ENCODE measurements at regions not wholly inside any gene's neighbourhood (a gene's known extent, or its start where the extent isn't known, plus 50 kb on each side); places are given as distances from the start of the nearest gene placed in this dataset.

GRCh38 chr2:146642066-146642465 lies 1202.8 kb upstream of the ACVR2A start:
- Histone ChIP-seq H3K4me1 (ENCODE audit: insufficient read depth, poor library complexity, severe bottlenecking) (no peaks in the 10 kb centered on the region), H3K36me3 (ENCODE audit: low read depth) (no peaks in the 10 kb centered on the region), H3K27ac (ENCODE audit: poor library complexity, severe bottlenecking) (no peak overlapping the region), H3K27me3 (ENCODE audit: insufficient read depth, poor library complexity, severe bottlenecking) (no peaks in the 10 kb centered on the region), H3K9me3 (ENCODE audit: severe bottlenecking) (no peaks in the 10 kb centered on the region), H3K4me3 (ENCODE audit: severe bottlenecking) (no peak overlapping the region)
- DNase-seq (ENCODE audit: low spot score) (peak; percentile 22), ATAC-seq (ENCODE audit: low read depth) (no peak)
- no peak for TF ChIP-seq CTCF (IDR thresholded peaks at IDR 0.05; ENCODE audit: poor library complexity, severe bottlenecking)

DNA sequence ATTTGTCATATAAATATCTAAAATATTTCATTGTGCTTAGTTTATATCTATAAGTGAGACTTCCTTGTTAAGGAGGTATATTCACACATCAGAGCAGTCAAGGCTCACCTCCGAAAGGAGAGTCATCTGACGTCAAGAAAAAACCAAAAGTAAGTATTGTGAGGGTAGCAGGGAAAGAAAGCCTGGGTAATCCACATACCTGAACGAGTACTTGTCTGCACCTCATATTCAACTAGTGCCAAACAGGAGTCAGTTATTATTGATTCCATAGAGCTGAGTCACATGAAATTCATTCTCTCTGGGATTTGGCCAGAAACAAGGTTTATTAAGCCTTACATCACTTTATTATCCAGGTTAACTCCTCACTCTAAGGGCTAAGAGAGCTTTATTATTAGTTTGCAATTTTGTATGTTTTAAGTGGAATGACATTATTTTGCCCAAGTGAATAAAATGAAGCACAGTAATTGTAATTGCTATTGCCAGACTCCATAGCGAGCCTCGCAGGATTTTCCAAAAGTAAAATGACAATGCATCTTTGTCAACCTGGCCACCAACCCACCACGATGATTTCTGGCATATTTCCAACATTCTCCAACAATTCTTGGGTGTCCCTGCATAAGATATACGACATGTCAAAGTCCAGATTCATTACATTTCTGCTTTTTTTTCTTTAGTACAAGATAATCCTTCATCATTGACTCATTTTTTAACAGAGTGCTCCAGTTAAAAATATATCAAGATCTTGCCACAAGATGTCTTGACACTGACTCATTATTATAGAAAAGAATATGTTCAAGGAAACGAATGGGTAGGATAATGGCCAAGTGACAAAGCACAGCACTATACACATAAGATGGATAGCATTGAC lies 1210.4 kb upstream of the ACVR2A start:
- DNase-seq (ENCODE audit: low spot score) = peak; percentile 34

GRCh38 chr2:146633159-146633558 lies 1211.7 kb upstream of the ACVR2A start:
- H3K4me3 ChIP-seq (ENCODE audit: severe bottlenecking) = no peak overlapping the region
- H3K27me3 ChIP-seq (ENCODE audit: insufficient read depth, poor library complexity, severe bottlenecking) = no peaks in the 10 kb centered on the region
- H3K27ac ChIP-seq (ENCODE audit: poor library complexity, severe bottlenecking) = peak overlapping the region; percentile 91
- H3K4me1 ChIP-seq (ENCODE audit: insufficient read depth, poor library complexity, severe bottlenecking) = peaks cover 23% of the 10 kb centered on the region
- ATAC-seq (ENCODE audit: low read depth) (no peak), DNase-seq (ENCODE audit: low spot score) (no peak)
- H3K36me3 ChIP-seq (ENCODE audit: low read depth) = no peaks in the 10 kb centered on the region
- no peaks in the 10 kb centered on the region for H3K9me3 ChIP-seq (ENCODE audit: severe bottlenecking)
- no peak for TF ChIP-seq CTCF (IDR thresholded peaks at IDR 0.05; ENCODE audit: poor library complexity, severe bottlenecking)

More for the DNA sequence above, 1210.4 kb upstream of the ACVR2A start:
- peak; percentile 96 for ATAC-seq (ENCODE audit: low read depth)
- no peaks in the 10 kb centered on the region for H3K36me3 ChIP-seq (ENCODE audit: low read depth)
- no peaks in the 10 kb centered on the region for H3K27me3 ChIP-seq (ENCODE audit: insufficient read depth, poor library complexity, severe bottlenecking)
- no peaks in the 10 kb centered on the region for H3K9me3 ChIP-seq (ENCODE audit: severe bottlenecking)
- H3K4me3 ChIP-seq (ENCODE audit: severe bottlenecking) = no peak overlapping the region
- H3K27ac ChIP-seq (ENCODE audit: poor library complexity, severe bottlenecking) = peak overlapping the region; percentile 91
- no peak for TF ChIP-seq CTCF (IDR thresholded peaks at IDR 0.05; ENCODE audit: poor library complexity, severe bottlenecking)
- H3K4me1 ChIP-seq (ENCODE audit: insufficient read depth, poor library complexity, severe bottlenecking) = peaks cover 23% of the 10 kb centered on the region

- Histone ChIP-seq H3K36me3 (ENCODE audit: low read depth) (no peaks in the 10 kb centered on the region), H3K4me1 (ENCODE audit: insufficient read depth, poor library complexity, severe bottlenecking) (peaks cover 23% of the 10 kb centered on the region), H3K4me3 (ENCODE audit: severe bottlenecking) (no peak overlapping the region), H3K27ac (ENCODE audit: poor library complexity, severe bottlenecking) (peak overlapping the region; percentile 91), H3K9me3 (ENCODE audit: severe bottlenecking) (no peaks in the 10 kb centered on the region), H3K27me3 (ENCODE audit: insufficient read depth, poor library complexity, severe bottlenecking) (no peaks in the 10 kb centered on the region)
- no peak for TF ChIP-seq CTCF (IDR thresholded peaks at IDR 0.05; ENCODE audit: poor library complexity, severe bottlenecking)
- no peak for DNase-seq (ENCODE audit: low spot score)
- no peak for ATAC-seq (ENCODE audit: low read depth)
Observed at GRCh38 chr2:146632707-146633106, 1212.1 kb upstream of the ACVR2A start.

Measured in RWPE2 (cell line).